H1 (cell line): ENCODE measurements at regions not wholly inside any gene's neighbourhood (a gene's known extent, or its start where the extent isn't known, plus 50 kb on each side); places are given as distances from the start of the nearest gene placed in this dataset.
"Not testable (repeated sequence)": the region's sequence is repeated elsewhere in the genome, so short reads cannot be mapped to it uniquely, and the experiment has no call there.

Experiments
- CTCF ChIA-PET: fragments of 300-600 bp; sonication (Branson Sonifier 250); formaldehyde crosslinking; loops from one replicate; lab custom pipeline; 2021; ENCODE audit not compliant: partially characterized antibody; lab: Charles Lee
- POLR2A ChIA-PET: fragments of 300-600 bp; sonication (Branson Sonifier 250); formaldehyde crosslinking; loops from one replicate; lab custom pipeline; 2021; ENCODE audit warnings: inconsistent platforms; ENCODE audit not compliant: partially characterized antibody; lab: Charles Lee
- DNase-seq, 2 experiments: peaks; one replicate each; pipeline versions ENCODE4 v3.0.0 to v3.0.0-alpha.2; 2010 to 2022; ENCODE audit warnings: low spot score in 2 of 2, low read depth in 1 of 2, mixed read lengths in 1 of 2
- FAIRE-seq: peaks from 2 replicates; lab custom pipeline; 2011; peaks lifted over from hg19 to GRCh38; lab: Jason Lieb, UNC
- H2AFZ ChIP-seq: 2 replicates; pipeline ENCODE4 v1.8.1; 2012; ENCODE audit warnings: low read length, inconsistent platforms
- H2AK5ac ChIP-seq: 2 replicates; pipeline ENCODE4 v1.6.1; 2013; ENCODE audit warnings: low read depth, low read length
- H2BK120ac ChIP-seq: replicated peaks from 2 replicates; pipeline ENCODE3; 2013; ENCODE audit warnings: low read depth, low read length, inconsistent platforms
- H2BK12ac ChIP-seq: 2 replicates; pipeline ENCODE4 v1.6.1; 2013; ENCODE audit warnings: low read depth, low read length
- H2BK15ac ChIP-seq: 2 replicates; pipeline ENCODE4 v1.6.1; 2013; ENCODE audit warnings: low read length
- H2BK20ac ChIP-seq: 2 replicates; pipeline ENCODE4 v1.6.1; 2013; ENCODE audit warnings: low read length
- H2BK5ac ChIP-seq: 2 replicates; pipeline ENCODE4 v1.6.1; 2013; ENCODE audit warnings: low read depth, low read length
- H3K14ac ChIP-seq: 2 replicates; pipeline ENCODE4 v1.6.1; 2013; ENCODE audit warnings: inconsistent platforms; ENCODE audit not compliant: insufficient read length
- H3K18ac ChIP-seq: 2 replicates; pipeline ENCODE4 v1.6.1; 2013; ENCODE audit warnings: low read length; ENCODE audit errors: extremely low read depth
- H3K23ac ChIP-seq: 2 replicates; pipeline ENCODE4 v1.6.1; 2013; ENCODE audit warnings: inconsistent platforms; ENCODE audit not compliant: insufficient read length
- H3K23me2 ChIP-seq: 2 replicates; pipeline ENCODE4 v1.6.1; 2013; ENCODE audit warnings: low read depth, low read length
- H3K27ac ChIP-seq: 2 replicates; pipeline ENCODE4 v1.6.1; 2011; ENCODE audit warnings: low read depth, low read length, inconsistent platforms
- H3K27me3 ChIP-seq, 4 experiments: replicated peaks in 1 of 4; 1 replicate in 1 of 4; 2 replicates in 3 of 4; pipeline versions ENCODE4 v1.6.1 to v1.8.1; 2011 to 2013; ENCODE audit warnings: low read length in 3 of 4, mild to moderate bottlenecking in 3 of 4, inconsistent platforms in 2 of 4, mixed read lengths in 2 of 4, moderate library complexity in 1 of 4; ENCODE audit not compliant: control insufficient read depth in 3 of 4, insufficient read depth in 3 of 4; ENCODE audit errors: extremely low read depth in 1 of 4
- H3K36me3 ChIP-seq, 4 experiments: 2 replicates each; pipeline versions ENCODE4 v1.6.1 to v1.8.1; 2011 to 2013; ENCODE audit warnings: mild to moderate bottlenecking in 4 of 4, low read length in 3 of 4, moderate library complexity in 2 of 4, control low read depth in 1 of 4, inconsistent platforms in 1 of 4; ENCODE audit not compliant: insufficient read depth in 4 of 4, control insufficient read depth in 2 of 4
- H3K4ac ChIP-seq: replicated peaks from 2 replicates; pipeline ENCODE3; 2013; ENCODE audit warnings: low read length, low read depth, mixed read lengths, inconsistent platforms; ENCODE audit not compliant: insufficient read length
- H3K4me1 ChIP-seq, 4 experiments: replicated peaks in 1 of 4; 1 replicate in 1 of 4; 2 replicates in 3 of 4; pipeline versions ENCODE4 v1.6.1 to v1.8.1; 2011 to 2013; ENCODE audit warnings: low read length in 3 of 4, inconsistent platforms in 2 of 4, mixed read lengths in 1 of 4; ENCODE audit not compliant: insufficient read depth in 4 of 4, control insufficient read depth in 3 of 4
- H3K4me2 ChIP-seq, 2 experiments: 2 replicates each; pipeline versions ENCODE4 v1.6.1 to v1.8.1; 2011 to 2013; ENCODE audit warnings: low read depth in 2 of 2, low read length in 2 of 2, control low read depth in 1 of 2, inconsistent platforms in 1 of 2, mild to moderate bottlenecking in 1 of 2; ENCODE audit not compliant: insufficient read depth in 1 of 2
- H3K4me3 ChIP-seq, 4 experiments: fragments of 200-600, 300-600 bp in 1 of 4; sonication (generic), shearing (Covaris generic), sonication (Bioruptor Twin) in 1 of 4; 2 replicates each; pipeline versions ENCODE4 v1.5.1 to v1.8.1; 2011 to 2016; ENCODE audit warnings: low read length in 4 of 4, low read depth in 3 of 4, control low read depth in 2 of 4, inconsistent platforms in 2 of 4, mild to moderate bottlenecking in 2 of 4, mixed read lengths in 1 of 4, moderate library complexity in 1 of 4; ENCODE audit not compliant: insufficient read depth in 2 of 4; ENCODE audit errors: extremely low read depth in 1 of 4
- H3K56ac ChIP-seq: replicated peaks from 2 replicates; pipeline ENCODE3; 2013; ENCODE audit warnings: low read depth, mild to moderate bottlenecking, mixed read lengths, low read length, inconsistent platforms; ENCODE audit not compliant: insufficient read length
- H3K79me1 ChIP-seq: 2 replicates; pipeline ENCODE4 v1.6.1; 2013; ENCODE audit warnings: low read depth, low read length, control low read depth
- H3K79me2 ChIP-seq, 2 experiments: 2 replicates each; pipeline versions ENCODE4 v1.6.1 to v1.8.1; 2012 to 2013; ENCODE audit warnings: low read length in 2 of 2, mild to moderate bottlenecking in 2 of 2, inconsistent platforms in 1 of 2; ENCODE audit not compliant: insufficient read depth in 2 of 2, control insufficient read depth in 1 of 2
- H3K9ac ChIP-seq, 4 experiments: replicated peaks in 1 of 4; 1 replicate in 1 of 4; 2 replicates in 3 of 4; pipeline versions ENCODE4 v1.6.1 to v1.8.1; 2011 to 2013; ENCODE audit warnings: low read depth in 3 of 4, low read length in 3 of 4, control low read depth in 2 of 4, mild to moderate bottlenecking in 2 of 4, moderate library complexity in 2 of 4, inconsistent platforms in 1 of 4; ENCODE audit errors: extremely low read depth in 1 of 4
- H3K9me3 ChIP-seq, 2 experiments: 2 replicates each; pipeline versions ENCODE4 v1.6.1 to v1.8.1; 2012 to 2013; ENCODE audit warnings: mild to moderate bottlenecking in 2 of 2, moderate library complexity in 2 of 2, control low read depth in 1 of 2, inconsistent platforms in 1 of 2, low read depth in 1 of 2, low read length in 1 of 2, mixed read lengths in 1 of 2; ENCODE audit not compliant: insufficient read depth in 2 of 2
- H4K20me1 ChIP-seq, 2 experiments: replicated peaks in 1 of 2; 2 replicates each; pipeline versions ENCODE3 to v1.8.1; 2011 to 2013; ENCODE audit warnings: inconsistent platforms in 2 of 2, low read length in 2 of 2, mild to moderate bottlenecking in 1 of 2; ENCODE audit not compliant: insufficient read depth in 2 of 2, control insufficient read depth in 1 of 2
- H4K5ac ChIP-seq: 2 replicates; pipeline ENCODE4 v1.6.1; 2013; ENCODE audit warnings: low read length, low read depth, mixed read lengths, inconsistent platforms; ENCODE audit not compliant: insufficient read length
- H4K8ac ChIP-seq: 2 replicates; pipeline ENCODE4 v1.8.0; 2013; ENCODE audit warnings: mild to moderate bottlenecking, moderate library complexity, low read length, inconsistent platforms; ENCODE audit not compliant: insufficient read depth; ENCODE audit errors: extremely low read depth
- H4K91ac ChIP-seq: replicated peaks from 2 replicates; pipeline ENCODE3; 2013; ENCODE audit warnings: low read length, mixed read lengths, inconsistent platforms; ENCODE audit not compliant: insufficient read length
- WGBS, 2 experiments: shearing (Covaris generic) in 1 of 2; methylation state at CpG; one replicate each; pipeline versions ENCODE4 v1.1.6 to v1.1.7; 2013 to 2015; ENCODE audit warnings: low lambda C conversion rate in 2 of 2, mixed read lengths in 2 of 2, inconsistent platforms in 1 of 2, low coverage in 1 of 2, missing lambda C conversion rate in 1 of 2; ENCODE audit not compliant: insufficient replicate concordance in 2 of 2, insufficient coverage in 1 of 2, insufficient read length in 1 of 2; ENCODE audit errors: extremely low coverage in 1 of 2, missing lambda C conversion rate in 1 of 2; 5-methylcytosine and 5-hydroxymethylcytosine counted together

DNA sequence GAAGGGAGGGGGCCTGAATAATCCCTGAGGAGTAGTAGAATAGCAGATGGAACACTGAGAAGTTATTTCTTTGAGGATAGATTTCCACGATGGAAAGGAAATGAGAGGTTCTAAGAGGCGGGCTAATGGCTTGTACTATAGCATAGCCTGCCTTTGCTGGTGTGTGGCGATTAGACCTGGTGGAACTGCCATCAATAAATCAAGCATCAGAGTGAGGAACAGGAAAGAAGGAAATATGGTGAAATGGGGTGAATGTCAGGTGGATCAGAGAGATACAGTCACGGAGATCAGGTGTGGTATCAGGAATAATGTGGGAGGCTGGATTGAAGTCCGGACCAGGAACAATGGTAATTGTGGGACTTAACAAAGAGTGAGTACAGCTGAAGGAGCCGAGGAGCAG, 668.6 kb downstream of the SUCLG1 start:
- H3K79me1 ChIP-seq, DNase-seq, H2BK12ac ChIP-seq, H3K23me2 ChIP-seq, H3K4me3 ChIP-seq, H3K4me2 ChIP-seq, H3K4ac ChIP-seq, H2BK120ac ChIP-seq, H3K36me3 ChIP-seq, H2AK5ac ChIP-seq, H3K23ac ChIP-seq, H3K27me3 ChIP-seq, H3K4me1 ChIP-seq, FAIRE-seq, POLR2A ChIA-PET, CTCF ChIA-PET, H4K91ac ChIP-seq, H3K14ac ChIP-seq, H4K8ac ChIP-seq, H3K9ac ChIP-seq, H2BK15ac ChIP-seq, H2BK5ac ChIP-seq, H2AFZ ChIP-seq, H4K5ac ChIP-seq, H3K56ac ChIP-seq, H3K18ac ChIP-seq, H3K9me3 ChIP-seq, H4K20me1 ChIP-seq, H3K27ac ChIP-seq, H3K79me2 ChIP-seq: not testable (repeated sequence)
- H2BK20ac ChIP-seq = peak overlapping the region; percentile 95; the same call in 1 of the 2 replicates
- 91% methylated on average over 5 of the region's 6 CpGs; no CpG with 5 or more reads in 1 of the 2 experiments for WGBS, 2 experiments

DNA sequence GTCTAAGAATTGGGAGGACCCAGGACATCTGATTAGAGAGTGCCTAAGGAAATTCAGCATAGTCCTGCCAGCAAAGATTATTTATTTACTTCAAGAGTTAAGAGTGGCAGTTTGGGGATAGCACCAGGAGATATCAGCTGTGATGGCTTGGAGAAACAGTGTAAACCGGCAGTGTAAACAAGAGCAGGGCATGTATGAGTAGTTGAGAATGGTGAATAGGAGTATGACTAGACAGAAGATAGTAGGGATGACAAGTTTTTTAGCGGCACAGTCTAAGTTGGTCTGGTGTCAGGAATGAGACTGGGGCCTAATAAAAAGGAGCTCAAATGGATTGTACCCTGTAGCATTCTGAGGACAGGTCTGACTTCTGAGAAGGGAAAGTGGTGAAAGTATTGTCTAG, 669.4 kb downstream of the SUCLG1 start:
- H4K5ac ChIP-seq, H3K14ac ChIP-seq, H3K23ac ChIP-seq, H3K56ac ChIP-seq, H3K4ac ChIP-seq, H2BK20ac ChIP-seq, H3K23me2 ChIP-seq, H2AK5ac ChIP-seq, H2BK5ac ChIP-seq, H3K79me1 ChIP-seq, H4K20me1 ChIP-seq, H3K27ac ChIP-seq, H3K4me3 ChIP-seq, POLR2A ChIA-PET, H4K8ac ChIP-seq, H4K91ac ChIP-seq, H2BK120ac ChIP-seq, H3K9ac ChIP-seq, H3K79me2 ChIP-seq, H3K9me3 ChIP-seq, H3K4me1 ChIP-seq, H3K27me3 ChIP-seq, DNase-seq, H3K4me2 ChIP-seq, H3K18ac ChIP-seq, H2BK15ac ChIP-seq, H3K36me3 ChIP-seq, CTCF ChIA-PET, H2AFZ ChIP-seq, H2BK12ac ChIP-seq, FAIRE-seq: not testable (repeated sequence)
- 73% methylated on average over 1 of the region's 2 CpGs; no CpG with 5 or more reads in 1 of the 2 experiments for WGBS, 2 experiments
